Skin epidermis (tissue), 12 donors: ENCODE measurements at regions not wholly inside any gene's neighbourhood (a gene's known extent, or its start where the extent isn't known, plus 50 kb on each side); places are given as distances from the start of the nearest gene placed in this dataset.
"Not testable (repeated sequence)": the region's sequence is repeated elsewhere in the genome, so short reads cannot be mapped to it uniquely, and the experiment has no call there.

Experiments
- H3K27ac ChIP-seq, 21 experiments: fragments of 200-600 bp; sonication (generic) in 11 of 21; one replicate each; pipeline ENCODE4 v1.5.0; 2020; ENCODE audit warnings: mild to moderate bottlenecking in 3 of 21, inconsistent platforms in 2 of 21, moderate library complexity in 2 of 21
- H3K4me3 ChIP-seq, 7 experiments: fragments of 200-600 bp; sonication (generic) in 2 of 7; one replicate each; pipeline ENCODE4 v1.5.0; 2020; ENCODE audit warnings: inconsistent platforms in 2 of 7, mild to moderate bottlenecking in 2 of 7, moderate library complexity in 1 of 7

DNA sequence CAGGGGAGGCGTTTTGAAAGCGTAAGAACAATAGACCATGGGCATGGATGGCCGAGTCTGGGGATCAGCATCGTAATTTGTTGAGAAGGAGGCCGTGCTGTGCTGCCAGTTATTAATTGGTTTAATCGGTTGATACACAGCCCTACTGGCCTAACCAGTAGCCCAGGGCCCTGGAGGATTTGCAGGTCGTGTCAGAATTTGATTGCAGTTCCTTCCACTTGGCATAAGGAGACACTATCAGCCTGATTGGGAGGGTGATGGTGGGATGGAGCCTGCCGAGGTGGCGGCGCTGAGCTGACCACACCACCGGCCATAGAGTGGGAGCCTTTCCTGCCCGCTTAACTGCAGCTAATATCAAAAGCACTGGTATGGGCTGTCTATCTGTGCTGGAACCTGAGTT, 133.4 kb downstream of the POTEH start:
- H3K4me3 ChIP-seq, H3K27ac ChIP-seq: not testable (repeated sequence)

- not testable (repeated sequence) for H3K27ac ChIP-seq, H3K4me3 ChIP-seq
These were observed 142.4 kb downstream of the POTEH start for GRCh38 chr22:15832235-15832634.

- not testable (repeated sequence) for H3K4me3 ChIP-seq, H3K27ac ChIP-seq
These were observed 145.9 kb downstream of the POTEH start for GRCh38 chr22:15835729-15836128.

DNA sequence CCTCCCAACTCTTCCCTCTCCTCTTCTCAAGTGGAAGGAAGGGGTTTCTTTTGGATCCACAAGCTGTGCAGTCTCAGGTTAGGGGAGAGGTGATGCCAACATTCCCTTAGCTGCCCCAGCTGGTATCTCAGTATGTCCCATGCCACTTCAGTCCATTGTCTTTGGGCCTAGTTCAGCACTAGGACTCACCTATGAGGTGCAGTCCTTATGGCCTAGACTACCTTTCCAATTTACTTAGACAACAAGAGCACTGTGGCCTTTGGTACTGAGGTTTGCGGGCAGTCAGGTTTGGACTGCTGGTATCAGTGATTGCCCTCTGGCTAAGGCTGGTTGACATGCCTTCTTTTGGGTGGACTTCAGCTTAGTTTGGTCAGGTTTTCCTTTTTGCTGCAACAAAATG, 159.9 kb downstream of the POTEH start:
- H3K4me3 ChIP-seq, H3K27ac ChIP-seq: not testable (repeated sequence)

DNA sequence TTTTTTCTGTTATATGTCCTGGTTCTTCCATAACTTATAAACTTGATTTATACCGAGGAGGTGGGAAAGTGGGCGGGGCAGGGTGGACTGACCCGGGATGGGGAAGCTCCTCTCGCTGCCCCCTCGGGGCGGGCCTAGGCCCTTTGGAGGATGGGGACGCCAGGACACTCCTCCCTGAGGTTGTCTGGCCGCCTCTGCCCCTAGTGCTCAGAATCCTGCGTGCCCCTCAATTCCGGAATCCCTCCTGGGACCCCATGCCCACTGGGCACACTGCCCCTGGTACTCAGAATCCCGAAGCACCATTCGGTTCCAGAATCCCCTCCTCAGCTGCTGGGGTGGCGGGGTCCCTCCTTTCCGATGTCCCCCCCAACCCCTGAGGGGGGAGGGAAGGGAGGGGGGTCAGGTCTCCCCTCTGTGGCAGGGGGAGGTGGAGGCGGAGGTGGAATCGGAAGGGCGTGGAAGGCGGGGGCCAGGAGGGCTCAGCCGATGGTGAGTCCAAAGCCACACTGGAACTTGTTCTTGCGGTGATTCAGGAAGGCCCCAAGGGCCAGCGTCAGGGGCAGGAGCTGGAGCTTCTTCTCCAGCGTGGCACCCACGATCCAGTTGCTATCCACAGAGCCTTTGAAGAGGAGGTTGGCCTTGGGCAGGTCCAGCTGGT, 164.0 kb downstream of the POTEH start:
- not testable (repeated sequence) for H3K27ac ChIP-seq, H3K4me3 ChIP-seq

DNA sequence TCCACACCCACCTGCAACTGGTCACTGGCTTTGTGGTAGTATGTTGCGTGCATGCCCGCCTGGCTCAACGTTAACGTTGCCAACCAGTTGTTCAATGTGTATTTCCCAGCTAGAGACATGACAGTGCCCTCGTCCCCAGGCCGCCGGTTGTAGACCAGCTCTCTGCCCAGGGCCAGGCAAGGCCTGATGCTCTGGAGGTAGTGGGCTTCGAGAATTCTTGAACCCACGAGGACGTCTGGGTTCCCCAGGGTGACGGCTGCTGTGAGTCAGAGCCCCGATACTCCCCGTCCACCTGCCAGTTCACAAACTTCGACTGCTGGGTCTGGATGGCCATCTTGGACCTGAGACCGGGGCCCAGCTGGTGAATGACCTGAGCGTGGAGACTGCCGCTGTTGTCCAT, 164.6 kb downstream of the POTEH start:
- not testable (repeated sequence) for H3K4me3 ChIP-seq, H3K27ac ChIP-seq

- H3K27ac ChIP-seq, H3K4me3 ChIP-seq: not testable (repeated sequence)
These were observed 165.2 kb downstream of the POTEH start for GRCh38 chr22:15854978-15855377.

GRCh38 chr22:15880926-15881325, 191.1 kb downstream of the POTEH start:
- H3K27ac ChIP-seq, H3K4me3 ChIP-seq: not testable (repeated sequence)

- not testable (repeated sequence) for H3K27ac ChIP-seq, H3K4me3 ChIP-seq
These were observed 214.5 kb downstream of the POTEH start for GRCh38 chr22:15904326-15904725.

DNA sequence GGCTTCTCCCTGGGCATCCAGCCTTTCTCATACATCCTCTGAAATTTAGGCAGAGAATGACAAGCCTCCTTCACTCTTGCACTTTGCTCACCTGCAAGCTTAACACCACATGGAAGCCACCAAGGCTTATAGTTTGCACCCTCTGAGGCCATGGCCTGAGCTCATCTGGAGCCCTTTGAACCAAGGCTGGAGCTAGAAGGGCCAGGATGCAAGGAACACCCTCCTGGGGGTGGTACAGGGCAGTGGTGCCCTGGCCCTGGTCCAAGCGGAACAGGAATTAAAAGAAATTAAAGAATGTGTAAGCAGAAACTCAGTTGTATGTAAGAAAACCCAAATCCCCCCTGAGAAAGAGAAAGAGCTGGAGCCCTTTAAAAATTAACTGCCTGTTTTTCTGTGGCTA, 221.9 kb downstream of the POTEH start:
- H3K27ac ChIP-seq: not testable (repeated sequence)

DNA sequence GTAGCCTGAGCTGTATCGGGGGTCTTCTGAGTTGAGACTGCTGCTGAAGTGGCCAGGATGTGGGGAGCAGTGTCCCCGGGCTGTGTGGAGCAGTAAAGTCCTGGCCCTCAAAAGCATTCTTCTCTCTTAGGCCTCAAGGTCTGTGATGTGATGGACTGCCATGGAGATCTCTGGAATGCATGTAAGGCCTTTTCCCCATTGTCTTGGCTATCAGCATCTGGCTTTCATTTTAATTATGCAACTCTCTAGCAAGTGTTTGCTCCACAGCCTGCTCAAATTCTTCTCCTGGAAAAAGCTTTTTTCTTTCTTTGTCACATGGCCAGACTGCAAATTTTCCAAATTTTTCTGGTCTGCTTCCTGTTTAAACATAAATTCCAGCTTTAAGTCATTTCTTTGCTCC, 229.3 kb downstream of the POTEH start:
- H3K4me3 ChIP-seq, H3K27ac ChIP-seq: not testable (repeated sequence)

More for the DNA sequence above, 221.9 kb downstream of the POTEH start:
- H3K4me3 ChIP-seq: not testable (repeated sequence)

DNA sequence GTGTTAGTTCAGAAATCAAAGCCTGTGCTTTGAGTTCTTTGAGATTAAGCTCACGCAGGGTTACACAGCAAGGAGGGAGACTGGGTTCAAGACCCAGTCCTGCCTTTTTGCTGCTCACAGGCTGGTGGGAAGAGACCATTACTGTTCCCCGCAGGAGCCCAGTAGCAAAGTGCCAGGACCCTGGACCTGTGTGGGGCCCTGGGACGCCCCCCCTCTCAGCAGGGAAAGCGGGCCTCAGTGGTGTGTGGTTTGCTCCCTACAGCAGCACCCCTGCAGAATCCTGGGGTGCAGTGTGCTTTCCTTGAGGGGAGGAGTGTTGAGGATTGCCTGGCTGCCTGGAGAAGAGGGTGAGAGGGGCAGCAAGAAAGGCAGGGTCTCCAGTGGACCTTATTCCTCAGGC, 231.1 kb downstream of the POTEH start:
- not testable (repeated sequence) for H3K27ac ChIP-seq, H3K4me3 ChIP-seq

- not testable (repeated sequence) for H3K27ac ChIP-seq, H3K4me3 ChIP-seq
These were observed 232.3 kb downstream of the POTEH start for GRCh38 chr22:15922132-15922531.

- H3K4me3 ChIP-seq, H3K27ac ChIP-seq: not testable (repeated sequence)
These were observed 232.8 kb downstream of the POTEH start for GRCh38 chr22:15922666-15923065.

DNA sequence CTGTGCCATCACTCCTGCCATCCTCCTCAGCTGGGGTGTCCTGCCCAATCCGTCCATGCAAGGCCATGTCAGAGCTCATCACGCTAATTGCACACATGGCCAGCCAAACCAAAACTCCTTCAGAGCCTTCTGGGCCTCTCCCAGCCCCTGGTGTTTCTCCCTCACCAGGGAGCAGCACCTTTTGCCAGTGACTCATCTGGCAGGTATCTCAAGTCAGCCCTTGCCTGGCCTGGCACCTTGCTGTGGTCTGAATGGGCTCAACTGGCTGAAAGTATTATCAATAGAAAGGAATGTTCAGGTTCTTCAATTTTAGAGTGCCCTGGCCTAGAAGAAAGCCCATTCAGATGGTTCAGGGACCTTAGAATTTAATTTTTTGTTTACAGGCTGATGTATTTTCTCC, 235.0 kb downstream of the POTEH start:
- H3K27ac ChIP-seq, H3K4me3 ChIP-seq: not testable (repeated sequence)

DNA sequence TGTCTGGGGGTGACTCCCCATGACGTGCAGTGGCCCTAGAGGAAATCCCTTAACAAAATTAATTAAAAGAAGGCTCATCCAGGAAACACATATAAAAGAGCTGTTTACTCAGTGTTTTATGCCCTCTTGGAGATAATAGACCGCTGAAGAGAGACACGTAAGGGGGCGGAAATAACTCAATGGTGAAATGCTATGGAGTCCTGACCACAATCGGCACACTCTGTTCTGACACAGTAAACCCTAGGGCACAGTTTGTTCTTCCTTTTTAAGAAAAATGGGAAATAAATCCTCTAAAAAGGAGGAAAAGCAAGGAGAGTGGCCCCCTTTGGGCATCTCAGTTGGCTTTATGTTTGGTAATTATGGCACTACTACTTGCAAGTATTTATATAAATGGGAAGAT, 237.3 kb downstream of the POTEH start:
- H3K4me3 ChIP-seq, H3K27ac ChIP-seq: not testable (repeated sequence)
